ENCODE measurements at regions not wholly inside any gene's neighbourhood (a gene's known extent, or its start where the extent isn't known, plus 50 kb on each side); places are given as distances from the start of the nearest gene placed in this dataset.

- Mint-ChIP-seq H3K4me1 (ENCODE audit: low read depth) (peaks cover 6% of the 10 kb centered on the region), H3K27me3 (no peaks in the 10 kb centered on the region), H3K9me3 (no peaks in the 10 kb centered on the region), H3K36me3 (ENCODE audit: low read depth) (no peaks in the 10 kb centered on the region), H3K27ac (no peak overlapping the region), H3K4me3 (no peak overlapping the region)
- intact Hi-C loops (cut with micrococcal nuclease), result no loop called here
These were observed 256.7 kb upstream of the RBBP8 start for GRCh38 chr18:22676423-22676822.

GRCh38 chr18:22678486-22678885 lies 254.6 kb upstream of the RBBP8 start:
- intact Hi-C loops (cut with micrococcal nuclease), result no loop called here
- Mint-ChIP-seq H3K9me3 (no peaks in the 10 kb centered on the region), H3K36me3 (ENCODE audit: low read depth) (no peaks in the 10 kb centered on the region), H3K27ac (no peak overlapping the region), H3K4me3 (no peak overlapping the region), H3K4me1 (ENCODE audit: low read depth) (peaks cover 6% of the 10 kb centered on the region), H3K27me3 (no peaks in the 10 kb centered on the region)

GRCh38 chr18:22680944-22681343 lies 252.2 kb upstream of the RBBP8 start:
- H3K27me3 Mint-ChIP-seq, result no peaks in the 10 kb centered on the region
- H3K9me3 Mint-ChIP-seq, result no peaks in the 10 kb centered on the region
- no peak overlapping the region for H3K27ac Mint-ChIP-seq
- no peaks in the 10 kb centered on the region for H3K4me1 Mint-ChIP-seq (ENCODE audit: low read depth)
- H3K36me3 Mint-ChIP-seq (ENCODE audit: low read depth), result no peaks in the 10 kb centered on the region
- no peak overlapping the region for H3K4me3 Mint-ChIP-seq
- intact Hi-C loops (cut with micrococcal nuclease), result no loop called here

DNA sequence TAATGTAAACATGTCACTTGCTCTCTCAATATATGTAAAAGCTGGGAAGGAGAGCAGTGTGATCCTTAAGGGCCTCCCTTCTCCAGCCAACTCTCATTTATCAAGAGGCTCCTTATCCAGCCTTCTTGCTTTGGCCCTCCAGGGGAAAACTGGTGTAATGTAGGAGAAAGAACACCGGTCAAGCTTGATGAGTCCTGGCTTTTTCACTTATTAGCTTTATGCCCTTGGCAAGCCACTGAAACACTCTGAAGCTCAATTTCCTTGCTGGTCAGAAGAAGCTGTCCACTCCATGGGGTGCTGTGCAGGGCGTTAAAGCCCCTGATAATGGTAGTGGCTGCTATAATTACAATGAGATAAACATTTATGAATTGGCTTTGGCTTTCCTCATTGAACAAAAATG lies 251.2 kb upstream of the RBBP8 start:
- Mint-ChIP-seq H3K27ac (no peak overlapping the region), H3K4me1 (ENCODE audit: low read depth) (no peaks in the 10 kb centered on the region), H3K4me3 (no peak overlapping the region), H3K27me3 (no peaks in the 10 kb centered on the region), H3K36me3 (ENCODE audit: low read depth) (no peaks in the 10 kb centered on the region), H3K9me3 (no peaks in the 10 kb centered on the region)
- intact Hi-C loops (cut with micrococcal nuclease), result no loop called here

- no peaks in the 10 kb centered on the region for H3K9me3 Mint-ChIP-seq
- intact Hi-C loops (cut with micrococcal nuclease), result no loop called here
- no peaks in the 10 kb centered on the region for H3K36me3 Mint-ChIP-seq (ENCODE audit: low read depth)
- no peaks in the 10 kb centered on the region for H3K27me3 Mint-ChIP-seq
- no peaks in the 10 kb centered on the region for H3K4me1 Mint-ChIP-seq (ENCODE audit: low read depth)
- no peak overlapping the region for H3K27ac Mint-ChIP-seq
- H3K4me3 Mint-ChIP-seq, result no peak overlapping the region
These were observed 250.4 kb upstream of the RBBP8 start for GRCh38 chr18:22682720-22683119.

DNA sequence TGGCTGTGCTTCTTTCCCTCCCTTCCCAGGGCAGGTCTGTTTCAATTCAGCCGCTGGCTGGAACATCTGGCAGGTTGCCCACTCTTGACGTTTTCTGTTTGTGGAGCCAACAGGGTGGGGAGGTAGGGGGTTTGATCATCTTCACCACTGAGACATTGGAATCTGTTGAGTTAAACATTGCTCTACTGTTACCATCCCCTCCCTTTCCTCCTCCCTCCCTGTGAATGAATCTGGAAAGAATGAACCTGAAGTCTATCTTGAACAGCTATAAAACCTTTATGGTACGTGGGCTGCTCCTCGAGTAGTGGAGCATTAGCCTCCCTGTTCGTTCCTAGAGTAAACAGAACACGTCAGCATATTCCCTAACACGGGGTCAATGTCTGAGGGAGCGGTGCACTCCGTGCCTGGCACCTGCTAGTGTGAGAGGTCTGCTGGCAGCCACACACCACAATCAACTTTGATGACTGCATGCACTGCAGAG lies 249.9 kb upstream of the RBBP8 start:
- intact Hi-C loops (cut with micrococcal nuclease), result no loop called here
- H3K36me3 Mint-ChIP-seq (ENCODE audit: low read depth), result no peaks in the 10 kb centered on the region
- H3K4me3 Mint-ChIP-seq, result no peak overlapping the region
- H3K27me3 Mint-ChIP-seq, result no peaks in the 10 kb centered on the region
- no peaks in the 10 kb centered on the region for H3K9me3 Mint-ChIP-seq
- no peak overlapping the region for H3K27ac Mint-ChIP-seq
- H3K4me1 Mint-ChIP-seq (ENCODE audit: low read depth), result no peaks in the 10 kb centered on the region

- H3K4me3 Mint-ChIP-seq, result no peak overlapping the region
- H3K4me1 Mint-ChIP-seq (ENCODE audit: low read depth), result no peaks in the 10 kb centered on the region
- no peaks in the 10 kb centered on the region for H3K9me3 Mint-ChIP-seq
- H3K36me3 Mint-ChIP-seq (ENCODE audit: low read depth), result no peaks in the 10 kb centered on the region
- no peaks in the 10 kb centered on the region for H3K27me3 Mint-ChIP-seq
- intact Hi-C loops (cut with micrococcal nuclease), result no loop called here
- no peak overlapping the region for H3K27ac Mint-ChIP-seq
These were observed 249.3 kb upstream of the RBBP8 start for GRCh38 chr18:22683786-22684185.

GRCh38 chr18:22684268-22684667 lies 248.9 kb upstream of the RBBP8 start:
- Mint-ChIP-seq H3K4me3 (no peak overlapping the region), H3K4me1 (ENCODE audit: low read depth) (no peaks in the 10 kb centered on the region), H3K36me3 (ENCODE audit: low read depth) (no peaks in the 10 kb centered on the region), H3K27me3 (no peaks in the 10 kb centered on the region), H3K9me3 (no peaks in the 10 kb centered on the region), H3K27ac (no peak overlapping the region)
- intact Hi-C loops (cut with micrococcal nuclease), result no loop called here

- Mint-ChIP-seq H3K4me1 (ENCODE audit: low read depth) (no peaks in the 10 kb centered on the region), H3K4me3 (no peak overlapping the region), H3K36me3 (ENCODE audit: low read depth) (no peaks in the 10 kb centered on the region), H3K9me3 (no peaks in the 10 kb centered on the region), H3K27me3 (no peaks in the 10 kb centered on the region), H3K27ac (no peak overlapping the region)
- intact Hi-C loops (cut with micrococcal nuclease), result no loop called here
These were observed 247.3 kb upstream of the RBBP8 start for GRCh38 chr18:22685788-22686187.

DNA sequence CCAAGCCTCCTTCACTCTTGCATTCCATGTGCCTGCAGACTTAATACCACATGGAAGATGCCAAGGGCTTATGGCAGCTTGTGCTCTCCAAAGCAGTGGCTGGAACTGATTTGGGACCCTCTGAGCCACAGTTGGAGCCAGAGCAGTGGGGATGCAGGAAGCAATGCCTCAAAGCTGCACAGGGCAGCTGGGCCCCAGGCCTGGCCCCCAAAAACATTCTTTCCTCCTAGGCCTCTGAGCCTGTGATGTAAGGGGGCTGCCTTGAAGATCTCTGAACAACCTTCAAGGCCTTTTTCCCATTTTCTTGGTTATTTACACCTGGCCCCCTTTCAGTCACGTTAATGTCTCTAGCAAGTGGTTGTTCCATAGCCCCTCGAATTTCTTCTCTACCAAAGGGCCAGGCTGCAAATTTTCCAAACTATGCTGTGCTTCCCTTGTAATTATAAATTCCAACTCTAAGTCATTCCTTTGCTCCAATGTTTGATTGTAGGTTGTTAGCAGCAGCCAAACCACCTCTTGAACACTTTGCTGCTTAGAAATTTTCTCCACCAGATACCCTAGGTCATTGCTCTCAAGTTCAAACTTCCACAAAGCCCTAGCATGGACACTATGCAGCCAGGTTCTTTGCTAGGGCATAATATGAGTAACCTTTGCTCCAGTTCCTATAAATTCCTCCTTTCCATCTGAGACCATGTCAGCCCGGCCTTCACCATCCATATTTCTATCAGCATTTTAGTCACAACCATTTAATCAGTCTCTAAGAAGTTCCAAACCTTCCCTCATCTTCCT lies 245.0 kb upstream of the RBBP8 start:
- Mint-ChIP-seq H3K4me3 (no peak overlapping the region), H3K27me3 (no peaks in the 10 kb centered on the region), H3K36me3 (ENCODE audit: low read depth) (no peaks in the 10 kb centered on the region), H3K27ac (no peak overlapping the region), H3K4me1 (ENCODE audit: low read depth) (no peaks in the 10 kb centered on the region), H3K9me3 (no peaks in the 10 kb centered on the region)
- intact Hi-C loops (cut with micrococcal nuclease), result no loop called here

GRCh38 chr18:22688877-22689496 lies 244.1 kb upstream of the RBBP8 start:
- H3K27ac Mint-ChIP-seq, result no peak overlapping the region
- H3K27me3 Mint-ChIP-seq, result no peaks in the 10 kb centered on the region
- no peak overlapping the region for H3K4me3 Mint-ChIP-seq
- no peaks in the 10 kb centered on the region for H3K4me1 Mint-ChIP-seq (ENCODE audit: low read depth)
- intact Hi-C loops (cut with micrococcal nuclease), result no loop called here
- H3K36me3 Mint-ChIP-seq (ENCODE audit: low read depth), result no peaks in the 10 kb centered on the region
- no peaks in the 10 kb centered on the region for H3K9me3 Mint-ChIP-seq

GRCh38 chr18:22689712-22690111 lies 243.4 kb upstream of the RBBP8 start:
- Mint-ChIP-seq H3K27ac (no peak overlapping the region), H3K9me3 (no peaks in the 10 kb centered on the region), H3K4me3 (no peak overlapping the region), H3K4me1 (ENCODE audit: low read depth) (no peaks in the 10 kb centered on the region), H3K27me3 (no peaks in the 10 kb centered on the region), H3K36me3 (ENCODE audit: low read depth) (no peaks in the 10 kb centered on the region)
- intact Hi-C loops (cut with micrococcal nuclease), result no loop called here

- Mint-ChIP-seq H3K9me3 (no peaks in the 10 kb centered on the region), H3K27ac (no peak overlapping the region), H3K4me1 (ENCODE audit: low read depth) (no peaks in the 10 kb centered on the region), H3K36me3 (ENCODE audit: low read depth) (no peaks in the 10 kb centered on the region), H3K27me3 (no peaks in the 10 kb centered on the region), H3K4me3 (no peak overlapping the region)
- intact Hi-C loops (cut with micrococcal nuclease), result no loop called here
These were observed 242.6 kb upstream of the RBBP8 start for GRCh38 chr18:22690556-22690955.

DNA sequence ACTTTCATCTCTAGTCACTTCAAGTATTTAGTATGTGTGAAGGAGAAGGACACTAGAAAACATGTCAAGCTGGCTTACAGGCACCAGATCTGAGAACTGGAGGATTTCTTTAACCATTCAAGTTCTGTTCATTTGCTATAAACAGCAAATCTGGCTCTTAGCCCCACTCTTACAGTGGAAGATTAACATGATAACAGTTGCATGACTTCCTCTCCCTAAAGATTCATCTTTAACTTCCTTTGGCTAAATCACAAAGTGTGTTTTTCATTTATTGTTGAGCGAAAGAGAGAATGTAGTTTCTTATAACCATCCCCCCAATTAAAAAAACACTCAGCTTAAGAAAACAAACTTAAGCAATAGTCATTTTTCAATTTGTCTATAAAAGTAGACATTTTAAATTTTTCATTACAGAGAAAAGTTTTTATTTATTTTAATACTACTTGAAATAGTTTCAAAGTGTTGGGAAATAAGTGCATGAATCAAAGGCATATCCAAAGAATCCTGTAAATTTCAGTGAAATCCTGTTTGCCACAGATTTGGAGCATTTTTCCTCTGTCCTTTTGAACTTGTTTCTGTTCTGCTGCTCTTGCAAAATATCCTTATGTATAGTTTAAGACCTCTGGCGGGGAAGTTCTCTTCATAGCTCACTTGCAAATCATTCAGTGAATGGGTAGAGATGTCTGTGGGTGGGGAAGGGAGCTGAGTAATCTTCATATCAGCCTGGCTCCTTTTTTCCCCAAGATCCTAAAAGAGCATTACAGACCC lies 241.0 kb upstream of the RBBP8 start:
- Mint-ChIP-seq H3K9me3 (no peaks in the 10 kb centered on the region), H3K4me1 (ENCODE audit: low read depth) (no peaks in the 10 kb centered on the region), H3K4me3 (no peak overlapping the region), H3K27ac (no peak overlapping the region), H3K27me3 (no peaks in the 10 kb centered on the region), H3K36me3 (ENCODE audit: low read depth) (no peaks in the 10 kb centered on the region)
- intact Hi-C loops (cut with micrococcal nuclease), result no loop called here
